DOHH2 (cell line): ENCODE measurements at regions not wholly inside any gene's neighbourhood (a gene's known extent, or its start where the extent isn't known, plus 50 kb on each side); places are given as distances from the start of the nearest gene placed in this dataset.

Source experiments
- EZH2phosphoT487 ChIP-seq: fragments of 200-600 bp; sonication (generic); IDR thresholded peaks from 2 replicates; pipeline ENCODE4 v1.6.1; 2017; ENCODE audit warnings: borderline replicate concordance, mild to moderate bottlenecking, antibody characterized with exemption, low read length, moderate library complexity, mixed read lengths
- TF ChIP-seq, protein P1 (sequence below): fragments of 200-600 bp; sonication (generic); IDR thresholded peaks from one replicate; pipeline ENCODE4 v1.5.1; 2014; ENCODE audit warnings: antibody characterized with exemption, mild to moderate bottlenecking, low read depth, low read length; ENCODE audit not compliant: poor library complexity, severe bottlenecking

DNA sequence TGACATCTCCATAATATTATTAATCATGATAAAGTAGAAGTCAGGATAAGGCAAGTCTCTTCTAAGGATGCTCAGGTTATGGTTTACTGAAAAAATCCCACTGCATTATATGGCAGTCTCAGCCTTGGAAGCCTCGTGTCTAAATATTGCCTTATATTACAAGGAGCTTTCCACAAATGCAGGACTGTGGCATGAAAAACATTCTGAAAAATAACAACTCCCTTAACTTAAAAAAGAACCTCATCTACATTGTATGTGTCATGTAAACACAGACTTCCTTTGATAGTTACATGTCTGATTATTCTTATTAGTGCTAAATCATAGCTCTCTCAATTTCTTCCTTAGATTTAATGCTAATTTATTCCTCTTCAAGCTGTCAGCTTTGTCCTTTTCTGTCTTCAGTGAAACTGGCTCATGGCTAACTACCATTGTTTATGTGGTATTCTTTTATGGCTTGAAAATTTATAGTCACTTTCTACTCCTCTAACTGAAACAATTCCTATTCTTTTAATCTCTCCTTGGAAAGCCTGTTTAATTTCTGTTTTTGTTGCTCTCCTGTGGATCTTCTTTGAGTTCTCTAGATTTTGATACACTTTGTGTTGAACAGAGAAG is 156.1 kb downstream of the KIF20B start:
- TF ChIP-seq, protein P1, sequence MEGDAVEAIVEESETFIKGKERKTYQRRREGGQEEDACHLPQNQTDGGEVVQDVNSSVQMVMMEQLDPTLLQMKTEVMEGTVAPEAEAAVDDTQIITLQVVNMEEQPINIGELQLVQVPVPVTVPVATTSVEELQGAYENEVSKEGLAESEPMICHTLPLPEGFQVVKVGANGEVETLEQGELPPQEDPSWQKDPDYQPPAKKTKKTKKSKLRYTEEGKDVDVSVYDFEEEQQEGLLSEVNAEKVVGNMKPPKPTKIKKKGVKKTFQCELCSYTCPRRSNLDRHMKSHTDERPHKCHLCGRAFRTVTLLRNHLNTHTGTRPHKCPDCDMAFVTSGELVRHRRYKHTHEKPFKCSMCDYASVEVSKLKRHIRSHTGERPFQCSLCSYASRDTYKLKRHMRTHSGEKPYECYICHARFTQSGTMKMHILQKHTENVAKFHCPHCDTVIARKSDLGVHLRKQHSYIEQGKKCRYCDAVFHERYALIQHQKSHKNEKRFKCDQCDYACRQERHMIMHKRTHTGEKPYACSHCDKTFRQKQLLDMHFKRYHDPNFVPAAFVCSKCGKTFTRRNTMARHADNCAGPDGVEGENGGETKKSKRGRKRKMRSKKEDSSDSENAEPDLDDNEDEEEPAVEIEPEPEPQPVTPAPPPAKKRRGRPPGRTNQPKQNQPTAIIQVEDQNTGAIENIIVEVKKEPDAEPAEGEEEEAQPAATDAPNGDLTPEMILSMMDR: no peak
- TF ChIP-seq EZH2phosphoT487: no peak
